GM12864 (cell line): ENCODE measurements at regions not wholly inside any gene's neighbourhood (a gene's known extent, or its start where the extent isn't known, plus 50 kb on each side); places are given as distances from the start of the nearest gene placed in this dataset.

Experiments
- DNase-seq: peaks from one replicate; pipeline ENCODE4 v3.0.0-alpha.2; 2011; ENCODE audit warnings: low read depth
- H3K4me3 ChIP-seq: 2 replicates; pipeline ENCODE4 v1.5.1; 2011; ENCODE audit warnings: mild to moderate bottlenecking, low read depth, low read length, control low read depth
- TF ChIP-seq, protein P1 (sequence below): IDR thresholded peaks from 2 replicates; pipeline ENCODE4 v1.5.1; 2011; ENCODE audit warnings: low read depth, mild to moderate bottlenecking, moderate library complexity, low read length, control low read depth, inconsistent platforms; ENCODE audit errors: missing control alignments

DNA sequence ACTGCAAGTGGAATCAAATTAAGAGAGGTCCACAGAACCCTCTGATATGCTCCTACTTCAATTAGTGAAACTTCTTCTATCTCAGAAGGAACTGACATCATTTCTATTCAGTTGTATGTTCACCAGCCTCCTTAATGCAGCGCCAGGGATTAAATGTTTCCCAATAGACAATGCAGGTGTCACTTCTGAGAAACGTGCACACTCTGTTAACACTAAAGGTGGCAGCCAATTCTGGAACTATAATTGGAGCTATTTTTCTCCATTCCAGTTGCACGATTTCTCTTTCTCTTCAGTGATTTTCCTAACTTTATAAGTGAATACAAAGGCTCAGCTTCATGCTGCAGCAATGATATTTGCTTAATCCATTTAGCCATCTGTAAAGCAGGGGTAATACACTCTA, 821.9 kb downstream of the TDRD15 start:
- H3K4me3 ChIP-seq = no peak overlapping the region
- DNase-seq = no peak

DNA sequence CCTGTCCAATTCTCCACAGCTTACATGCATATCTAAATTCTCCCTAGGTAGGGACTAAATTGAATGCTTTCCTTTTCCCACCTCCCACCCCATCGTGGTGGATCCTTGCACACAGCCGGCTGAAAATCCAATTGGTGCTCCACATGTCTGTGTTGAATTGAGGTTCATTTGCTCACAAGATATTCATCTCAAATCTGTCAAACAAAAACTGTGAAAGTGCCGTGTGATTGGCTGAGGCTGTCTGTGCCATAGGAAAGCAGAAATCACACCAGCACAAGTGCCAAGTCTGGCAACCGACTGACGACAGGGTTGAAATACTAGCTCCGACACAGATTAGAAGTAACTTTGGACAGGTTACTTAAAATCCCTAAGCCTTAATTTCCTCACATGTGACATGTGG, 823.3 kb downstream of the TDRD15 start:
- DNase-seq = no peak
- H3K4me3 ChIP-seq = no peak overlapping the region
- TF ChIP-seq, protein P1, sequence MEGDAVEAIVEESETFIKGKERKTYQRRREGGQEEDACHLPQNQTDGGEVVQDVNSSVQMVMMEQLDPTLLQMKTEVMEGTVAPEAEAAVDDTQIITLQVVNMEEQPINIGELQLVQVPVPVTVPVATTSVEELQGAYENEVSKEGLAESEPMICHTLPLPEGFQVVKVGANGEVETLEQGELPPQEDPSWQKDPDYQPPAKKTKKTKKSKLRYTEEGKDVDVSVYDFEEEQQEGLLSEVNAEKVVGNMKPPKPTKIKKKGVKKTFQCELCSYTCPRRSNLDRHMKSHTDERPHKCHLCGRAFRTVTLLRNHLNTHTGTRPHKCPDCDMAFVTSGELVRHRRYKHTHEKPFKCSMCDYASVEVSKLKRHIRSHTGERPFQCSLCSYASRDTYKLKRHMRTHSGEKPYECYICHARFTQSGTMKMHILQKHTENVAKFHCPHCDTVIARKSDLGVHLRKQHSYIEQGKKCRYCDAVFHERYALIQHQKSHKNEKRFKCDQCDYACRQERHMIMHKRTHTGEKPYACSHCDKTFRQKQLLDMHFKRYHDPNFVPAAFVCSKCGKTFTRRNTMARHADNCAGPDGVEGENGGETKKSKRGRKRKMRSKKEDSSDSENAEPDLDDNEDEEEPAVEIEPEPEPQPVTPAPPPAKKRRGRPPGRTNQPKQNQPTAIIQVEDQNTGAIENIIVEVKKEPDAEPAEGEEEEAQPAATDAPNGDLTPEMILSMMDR = no peak

More for the DNA sequence above, 821.9 kb downstream of the TDRD15 start:
- TF ChIP-seq, protein P1 = no peak

DNA sequence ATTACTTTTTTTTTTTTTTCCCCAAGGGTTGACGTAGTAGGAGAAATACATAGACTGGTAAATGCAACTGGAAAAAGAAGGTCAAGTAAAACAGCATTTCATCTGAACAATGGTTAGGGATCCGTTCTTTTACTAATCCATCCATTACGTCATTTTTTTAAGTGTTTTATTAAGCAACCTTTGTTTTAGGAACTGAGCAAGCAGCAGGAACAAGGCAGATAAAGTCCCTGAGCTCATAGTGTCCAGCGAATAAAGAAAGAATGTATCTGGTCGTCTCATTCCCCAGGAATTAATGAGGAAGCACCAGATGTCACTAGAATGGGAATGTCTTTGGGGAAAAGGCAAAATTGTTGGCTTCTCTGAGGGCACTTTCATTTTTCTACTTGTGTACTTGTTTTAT, 842.4 kb downstream of the TDRD15 start:
- H3K4me3 ChIP-seq = no peak overlapping the region
- DNase-seq = no peak
- TF ChIP-seq, protein P1 = no peak

DNA sequence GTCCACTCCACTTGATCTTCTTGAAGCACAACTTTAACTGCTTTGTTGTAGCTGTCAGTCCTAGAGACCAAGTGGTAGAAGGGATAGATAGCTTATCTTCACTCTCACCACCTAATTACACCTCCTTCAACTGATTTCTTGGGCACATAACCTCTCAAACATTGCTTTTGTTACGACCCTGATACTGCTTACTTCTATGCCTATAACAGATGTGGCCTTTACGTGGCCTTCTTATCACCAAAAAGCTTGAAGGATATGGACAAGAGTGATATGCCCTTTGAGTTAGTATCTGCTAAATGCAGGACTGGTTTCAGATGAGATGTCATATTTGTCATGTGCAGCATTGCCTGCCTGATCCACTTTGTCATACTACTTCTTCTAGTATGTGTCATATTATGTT, 847.2 kb downstream of the TDRD15 start:
- no peak for DNase-seq
- TF ChIP-seq, protein P1 = no peak
- no peak overlapping the region for H3K4me3 ChIP-seq

DNA sequence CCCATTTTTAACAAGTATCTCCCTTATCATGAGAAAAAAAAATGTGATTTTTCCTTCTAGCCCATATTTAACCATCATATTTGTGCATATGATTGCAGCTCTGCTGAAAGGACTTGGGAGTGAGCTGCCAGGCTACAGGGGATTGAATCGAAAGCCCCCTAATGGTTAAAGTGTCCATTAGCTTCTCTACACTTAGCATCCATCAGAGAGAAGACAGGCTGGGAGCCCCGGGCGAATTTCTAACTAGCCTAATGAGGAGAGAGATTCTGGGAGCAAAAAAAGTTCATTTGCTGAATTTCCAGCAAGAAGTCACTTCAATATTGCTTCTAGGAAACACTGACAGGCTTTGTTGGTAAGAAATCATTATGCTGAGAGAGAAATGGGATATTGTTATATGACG, 848.8 kb downstream of the TDRD15 start:
- TF ChIP-seq, protein P1 = no peak
- H3K4me3 ChIP-seq = no peak overlapping the region
- no peak for DNase-seq

DNA sequence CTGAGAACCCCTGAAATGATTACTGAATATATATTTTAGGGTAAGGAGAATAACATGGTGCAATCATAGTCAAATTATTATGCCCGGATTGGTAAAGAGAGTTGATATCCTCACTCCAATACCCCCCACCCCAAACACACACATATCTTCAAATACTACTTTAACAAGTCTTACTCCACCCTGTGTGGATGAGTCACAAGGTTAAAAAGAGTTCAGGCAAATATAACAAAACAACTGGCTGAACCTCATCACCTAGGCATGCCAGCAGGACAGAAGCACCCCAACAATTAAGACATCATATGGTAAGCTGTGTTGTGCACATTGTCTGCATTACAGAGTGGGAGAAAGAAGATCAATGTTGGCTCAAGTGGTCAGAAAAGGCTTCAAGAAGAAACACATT, 857.4 kb downstream of the TDRD15 start:
- TF ChIP-seq, protein P1 = no peak
- no peak for DNase-seq

DNA sequence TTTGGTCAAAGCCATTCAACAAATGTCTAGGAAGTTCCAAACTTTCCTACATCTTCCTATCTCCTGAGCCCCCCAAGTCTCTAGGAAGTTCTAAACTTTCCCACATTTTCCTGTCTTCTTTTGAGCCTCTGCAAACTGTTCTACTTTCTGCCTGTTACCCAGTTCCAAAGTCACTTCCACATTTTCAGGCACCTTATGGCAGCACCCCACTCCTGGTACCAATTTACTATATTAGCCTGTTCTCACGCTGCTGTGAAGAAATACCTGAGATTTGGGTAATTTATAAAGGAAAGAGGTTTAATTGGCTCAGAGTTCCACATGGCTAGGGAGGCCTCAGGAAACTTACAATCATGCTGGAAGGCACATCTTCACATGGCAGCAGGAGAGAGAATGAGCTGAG, 869.2 kb downstream of the TDRD15 start:
- H3K4me3 ChIP-seq = no peak overlapping the region
- DNase-seq = no peak
- TF ChIP-seq, protein P1 = no peak

More for the DNA sequence above, 857.4 kb downstream of the TDRD15 start:
- H3K4me3 ChIP-seq = no peak overlapping the region
